NT2/D1 (cell line): ENCODE measurements at regions not wholly inside any gene's neighbourhood (a gene's known extent, or its start where the extent isn't known, plus 50 kb on each side); places are given as distances from the start of the nearest gene placed in this dataset.

ENCODE experiments used
- SUZ12 ChIP-seq: IDR thresholded peaks from 2 replicates; pipeline ENCODE4 v1.6.1; 2011; ENCODE audit not compliant: insufficient read length, insufficient read depth; ENCODE audit errors: extremely low read depth
- YY1 ChIP-seq: IDR thresholded peaks from 2 replicates; pipeline ENCODE4 v1.6.1; 2011; ENCODE audit not compliant: insufficient read length, insufficient read depth
- ZNF274 ChIP-seq: IDR thresholded peaks from 2 replicates; pipeline ENCODE4 v1.6.1; 2011; ENCODE audit warnings: mild to moderate bottlenecking, low read depth, low read length

GRCh38 chr4:58679051-58679450 is 1568.9 kb upstream of the IGFBP7 start:
- TF ChIP-seq ZNF274 (no peak), YY1 (no peak), SUZ12 (no peak)
